HG03571 (cell line): ENCODE measurements at regions not wholly inside any gene's neighbourhood (a gene's known extent, or its start where the extent isn't known, plus 50 kb on each side); places are given as distances from the start of the nearest gene placed in this dataset.
"Not testable (repeated sequence)": the region's sequence is repeated elsewhere in the genome, so short reads cannot be mapped to it uniquely, and the experiment has no call there.

ENCODE experiments used
- ATAC-seq: cut with Tn5 transposase; IDR thresholded peaks from one replicate; pipeline ENCODE4 v1.9.1; 2021; ENCODE audit not compliant: unreplicated experiment

- ATAC-seq = no peak
Measured at GRCh38 chr3:43236008-43236407, 50.3 kb upstream of the SNRK start.

DNA sequence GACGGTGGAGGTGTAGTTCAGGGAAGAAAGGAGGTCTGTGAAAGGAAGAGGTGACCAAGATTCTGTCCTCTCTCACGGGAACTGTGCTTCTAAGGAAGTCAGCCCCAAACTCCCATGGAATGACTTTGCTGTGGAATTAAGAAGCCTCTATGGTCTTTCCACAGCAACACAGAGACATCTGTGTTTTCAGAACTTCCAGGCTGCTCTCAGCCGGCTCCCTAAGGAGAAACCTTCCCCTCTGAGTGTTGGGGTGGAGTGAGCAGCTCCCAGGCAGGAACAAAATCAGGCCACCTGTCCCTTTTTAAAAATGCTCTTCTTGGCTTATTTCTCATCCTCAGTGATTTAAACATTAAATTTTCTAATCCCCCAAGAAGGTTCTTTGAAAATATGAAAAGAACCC, 53.3 kb upstream of the SNRK start:
- ATAC-seq = no peak

- no peak for ATAC-seq
Measured at GRCh38 chr3:43231276-43232000, 54.9 kb upstream of the SNRK start.

- not testable (repeated sequence) for ATAC-seq
Measured at GRCh38 chr3:43229865-43230264, 56.5 kb upstream of the SNRK start.

DNA sequence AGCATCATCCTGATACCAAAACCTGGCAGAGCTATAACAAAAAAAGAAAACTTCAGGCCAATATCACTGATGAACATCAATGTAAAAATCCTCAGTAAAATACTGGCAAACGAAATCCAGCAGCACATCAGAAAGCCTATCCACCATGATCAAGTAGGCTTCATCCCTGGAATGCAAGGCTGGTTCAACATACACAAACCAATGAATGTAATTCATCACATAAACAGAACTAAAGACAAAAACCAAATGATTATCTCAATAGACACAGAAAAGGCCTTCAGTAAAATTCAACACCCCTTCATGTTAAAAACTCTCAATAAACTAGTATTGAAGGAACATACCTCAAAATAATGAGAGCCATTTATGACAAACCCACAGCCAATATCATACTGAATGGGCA, 58.7 kb upstream of the SNRK start:
- ATAC-seq = not testable (repeated sequence)

DNA sequence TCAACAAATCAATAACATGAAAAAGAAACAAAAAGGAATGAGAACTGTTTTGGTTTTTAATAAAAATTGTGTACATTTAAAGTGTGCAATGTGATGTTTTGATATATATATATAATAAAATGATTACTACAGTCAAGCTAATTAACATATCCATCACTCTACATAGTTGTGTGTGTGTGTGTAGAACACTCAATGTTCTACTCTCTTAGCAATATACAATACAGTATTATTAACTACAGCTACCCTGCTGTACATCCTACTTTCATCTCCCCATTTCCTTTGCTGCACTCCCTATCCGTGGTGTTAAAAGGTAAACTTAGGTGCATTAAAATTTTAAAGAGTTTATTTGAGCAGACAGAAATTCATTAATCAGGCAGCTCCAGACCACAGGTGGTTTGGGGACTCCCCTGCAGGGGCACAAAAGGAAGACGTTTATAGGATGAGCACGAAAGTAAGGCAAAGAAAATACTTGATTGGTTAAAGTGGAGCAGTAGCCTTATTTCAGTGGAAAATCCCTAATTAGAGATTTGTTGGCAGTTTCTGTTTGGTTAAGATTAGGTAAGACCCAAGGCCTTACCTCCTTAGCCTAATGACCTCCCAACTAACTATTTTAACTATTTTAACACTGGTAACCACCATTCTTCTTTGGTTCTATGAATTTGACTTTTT, 61.8 kb upstream of the SNRK start:
- no peak for ATAC-seq

GRCh38 chr3:43223670-43224364, 62.5 kb upstream of the SNRK start:
- no peak for ATAC-seq

DNA sequence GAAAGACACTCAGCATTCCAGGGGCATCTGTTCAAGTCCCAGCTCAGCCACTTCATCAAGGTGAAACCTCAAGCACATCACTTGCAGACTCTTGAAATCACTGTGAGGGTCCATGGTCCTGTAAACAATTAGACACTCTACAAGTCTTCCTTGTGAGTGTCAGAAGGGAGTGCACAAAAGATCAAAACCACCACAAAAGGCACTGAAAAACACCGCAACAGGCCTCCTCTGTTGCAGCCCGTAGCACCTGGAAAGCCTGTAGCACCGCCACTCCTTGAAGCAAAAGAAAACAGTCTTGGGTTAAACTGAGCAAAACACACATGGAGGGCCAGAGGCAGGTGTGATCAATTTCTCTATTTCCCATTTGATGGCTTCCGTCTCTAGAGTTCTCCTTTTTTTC, 63.8 kb upstream of the SNRK start:
- no peak for ATAC-seq

DNA sequence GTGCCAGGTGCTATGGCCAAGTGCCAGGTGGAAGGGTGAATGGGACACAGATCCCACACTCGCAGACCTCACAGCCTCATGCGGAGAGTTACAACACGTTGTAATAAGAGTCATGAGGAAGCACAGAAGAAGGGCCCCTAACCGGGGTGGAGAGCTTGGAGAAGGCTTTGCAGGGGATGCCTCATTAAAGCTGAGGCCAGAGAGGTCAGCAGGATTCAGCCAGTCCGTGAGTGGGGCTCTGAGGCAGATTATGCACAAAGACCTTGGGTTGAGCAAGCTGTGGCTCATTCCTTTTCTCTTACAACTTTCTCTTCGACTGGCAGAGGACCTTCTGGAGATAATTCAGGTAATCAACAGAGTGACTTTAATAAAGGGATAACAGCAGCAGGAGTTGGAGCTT, 65.3 kb upstream of the SNRK start:
- ATAC-seq = no peak

GRCh38 chr3:43219616-43220015, 66.7 kb upstream of the SNRK start:
- ATAC-seq = no peak

DNA sequence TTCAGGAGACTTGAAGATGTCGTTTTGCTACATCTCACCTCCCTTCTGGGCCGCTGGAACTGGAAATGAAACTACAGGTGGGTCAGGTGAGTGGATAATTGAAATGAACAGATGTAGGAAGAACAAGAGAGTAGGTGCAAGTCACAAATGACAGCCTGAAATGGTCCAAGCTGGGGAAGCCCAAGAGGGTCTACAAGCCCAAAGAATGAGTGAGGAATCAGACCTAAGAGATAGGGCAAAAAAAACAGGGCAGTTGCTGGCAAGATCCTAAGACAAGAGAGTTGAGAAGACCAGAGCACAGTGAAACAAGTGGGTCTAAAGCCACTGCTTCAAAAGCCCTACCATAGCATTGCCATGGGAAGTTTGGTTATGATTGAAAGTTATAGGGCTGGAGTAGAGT, 67.4 kb upstream of the SNRK start:
- ATAC-seq = no peak

- no peak for ATAC-seq
Measured at GRCh38 chr3:43218156-43218555, 68.2 kb upstream of the SNRK start.

GRCh38 chr3:43217633-43218032, 68.7 kb upstream of the SNRK start:
- no peak for ATAC-seq

- ATAC-seq = no peak
Measured at GRCh38 chr3:43217206-43217605, 69.1 kb upstream of the SNRK start.

- no peak for ATAC-seq
Measured at GRCh38 chr3:43215663-43216275, 70.6 kb upstream of the SNRK start.

DNA sequence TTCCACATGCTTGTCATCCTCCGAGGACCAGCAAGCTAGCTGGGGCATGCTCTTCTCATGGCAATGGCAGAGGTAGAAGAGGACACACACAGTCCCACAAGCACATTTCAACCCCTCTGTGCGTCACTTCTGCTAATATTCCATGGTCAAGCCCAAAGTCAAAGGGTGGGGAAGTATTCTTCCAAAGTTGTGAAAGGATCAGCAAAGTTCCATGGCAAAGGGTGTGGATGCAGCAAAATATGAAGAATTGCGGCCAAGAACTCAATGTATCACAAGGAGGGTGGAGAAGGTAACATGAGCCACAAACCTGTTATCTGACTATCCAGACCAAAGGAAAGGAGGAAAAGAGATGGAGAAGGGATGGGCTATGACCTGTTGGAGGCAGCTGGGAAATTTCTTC, 71.2 kb upstream of the SNRK start:
- no peak for ATAC-seq

DNA sequence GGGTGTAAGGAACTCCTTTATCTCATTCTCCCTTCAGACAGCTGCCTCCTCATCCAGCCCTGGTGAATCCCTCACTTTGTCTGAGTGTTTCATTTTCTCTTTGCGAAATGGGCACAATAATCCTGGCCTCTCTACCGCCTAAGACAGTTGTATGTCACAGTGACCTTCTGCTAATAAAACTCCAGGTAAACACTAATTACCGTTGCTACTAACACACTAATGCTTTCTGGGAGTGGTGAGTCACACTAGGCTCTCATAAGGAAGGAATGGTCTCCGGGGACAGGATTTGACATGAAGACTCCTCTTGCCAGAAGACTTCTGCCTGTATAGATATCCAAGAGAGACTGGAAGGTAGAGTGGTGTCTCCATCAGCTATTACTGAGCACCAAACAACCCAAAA, 71.7 kb upstream of the SNRK start:
- no peak for ATAC-seq

GRCh38 chr3:43213631-43214030, 72.7 kb upstream of the SNRK start:
- peak; percentile 72 for ATAC-seq

- peak; percentile 28 for ATAC-seq
Measured at GRCh38 chr3:43212914-43213611, 73.3 kb upstream of the SNRK start.

- no peak for ATAC-seq
Measured at GRCh38 chr3:43211681-43212080, 74.7 kb upstream of the SNRK start.
